ENCODE measurements at regions not wholly inside any gene's neighbourhood (a gene's known extent, or its start where the extent isn't known, plus 50 kb on each side); places are given as distances from the start of the nearest gene placed in this dataset.

DNA sequence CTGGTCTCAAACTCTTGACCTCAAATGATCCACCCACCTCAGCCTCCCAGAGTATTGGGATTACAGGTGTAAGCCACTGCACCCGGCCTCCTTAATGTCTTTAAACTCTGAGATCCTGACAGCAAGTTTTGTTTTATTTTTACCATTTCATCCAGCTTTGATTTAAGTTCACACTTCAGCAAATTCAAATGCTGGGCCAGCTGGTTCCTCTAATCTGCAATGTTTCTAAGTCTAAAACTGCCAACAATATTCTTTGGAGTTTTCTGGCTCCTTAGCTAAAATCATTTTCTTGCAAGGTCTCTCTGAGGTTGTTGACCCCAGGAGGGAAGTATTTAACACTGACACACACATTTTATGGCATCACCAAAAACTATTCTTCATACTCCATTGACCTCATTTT is 72.0 kb upstream of the COL24A1 start:
- DNase-seq: no peak

DNA sequence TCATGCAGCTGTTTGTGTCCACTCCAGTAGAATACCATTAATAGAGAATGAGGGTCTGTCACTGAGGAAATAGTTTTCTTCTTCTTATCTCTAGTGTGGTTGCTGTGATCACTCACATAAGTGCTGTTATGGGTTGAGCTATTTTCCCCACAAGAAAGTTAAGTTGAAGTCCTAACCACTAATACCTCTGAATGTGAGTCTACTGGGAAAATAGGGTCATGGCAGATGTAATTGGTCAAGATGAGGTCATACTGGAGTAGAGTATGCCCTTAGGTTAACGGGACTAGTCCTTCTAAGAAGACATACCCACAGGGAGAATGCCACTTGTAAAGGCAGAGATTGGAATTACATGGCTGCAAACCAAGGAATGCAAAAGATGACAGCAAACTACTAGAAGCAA is 70.5 kb upstream of the COL24A1 start:
- no peak for DNase-seq

DNA sequence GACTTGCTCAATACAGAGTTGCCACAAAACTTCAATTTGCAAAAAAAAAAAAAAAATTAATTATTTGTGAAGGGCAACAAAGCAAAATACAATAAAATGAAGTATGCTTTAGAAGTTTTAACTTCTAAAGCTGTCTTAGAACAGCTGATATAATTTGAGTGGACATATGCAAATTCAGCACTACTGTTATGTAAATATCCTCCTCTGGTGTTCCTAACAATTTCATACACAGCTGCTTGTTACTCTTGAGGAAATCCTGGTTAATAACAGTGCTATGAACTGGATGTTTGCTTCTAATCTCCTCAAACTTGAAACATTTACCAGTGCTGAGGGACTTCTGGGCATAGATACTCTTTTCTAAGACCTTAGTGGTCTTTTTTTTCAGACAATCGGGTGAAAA is 69.6 kb upstream of the COL24A1 start:
- DNase-seq: no peak

DNA sequence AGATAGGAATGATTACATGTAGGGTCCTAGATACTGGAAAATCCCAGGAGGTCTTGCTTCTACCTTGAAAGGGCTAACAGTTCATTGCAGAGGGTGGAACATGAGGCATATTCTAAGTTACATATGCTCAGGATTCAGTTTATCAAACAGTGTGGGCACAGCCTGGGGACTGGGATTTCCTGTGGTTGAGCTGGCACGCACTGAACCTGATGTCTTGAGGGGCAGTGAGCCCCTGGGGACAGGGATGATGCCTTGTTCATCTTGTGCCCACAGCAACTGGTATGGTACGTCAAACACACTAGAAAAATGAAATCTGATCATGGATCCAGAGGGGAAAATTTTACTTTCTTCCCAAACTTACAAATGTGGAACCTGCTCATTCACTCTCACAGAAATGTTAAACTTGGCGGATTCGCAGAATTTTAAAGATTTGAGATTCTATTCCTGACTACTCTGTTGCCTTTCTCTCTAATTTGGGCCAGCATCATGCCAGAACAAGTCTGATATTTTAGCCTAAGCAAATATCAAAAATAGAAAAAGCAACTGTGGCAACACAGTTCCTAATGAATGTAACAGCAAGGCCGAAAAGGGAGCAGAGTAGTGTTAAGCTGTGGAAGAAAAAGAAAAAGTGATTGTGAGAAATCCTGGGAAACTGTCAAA is 68.2 kb upstream of the COL24A1 start:
- DNase-seq: no peak

DNA sequence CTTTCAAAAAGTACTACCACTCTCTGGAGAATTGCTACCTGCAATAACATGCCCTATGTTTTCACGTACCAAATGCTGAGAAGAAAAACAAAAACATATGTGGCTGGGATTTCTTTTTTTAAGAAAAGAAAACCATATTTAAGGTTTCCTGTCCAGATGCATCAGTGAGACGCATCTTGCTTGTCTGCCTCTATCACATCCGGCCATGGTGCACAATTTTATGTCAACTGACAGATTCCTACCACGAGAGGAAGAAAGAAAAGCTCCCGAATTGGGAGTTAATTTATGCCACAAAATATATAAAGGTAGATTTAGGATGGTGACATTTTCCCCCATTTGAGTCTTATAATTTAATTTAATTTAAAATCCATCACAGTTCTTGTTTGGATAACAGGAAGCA is 62.3 kb upstream of the COL24A1 start:
- DNase-seq: no peak

DNA sequence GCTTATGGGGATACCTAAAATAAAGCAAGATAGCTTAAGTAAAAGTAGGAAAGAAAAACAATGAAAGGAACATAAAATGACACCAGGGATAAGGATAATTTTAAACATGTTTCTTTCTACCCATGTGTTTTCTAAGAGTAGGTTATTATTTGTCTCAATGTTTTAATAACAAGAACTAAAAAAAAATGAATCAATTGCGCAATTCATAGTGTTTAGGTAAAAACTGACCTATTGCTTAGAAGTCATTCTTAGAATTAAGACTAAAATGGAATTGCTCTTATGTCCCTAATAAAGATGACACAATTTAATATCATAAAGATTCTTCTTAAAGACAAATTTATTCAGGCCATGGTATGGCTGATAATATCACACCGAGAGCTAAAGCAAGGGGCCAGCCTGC is 58.0 kb upstream of the COL24A1 start:
- no peak for DNase-seq

DNA sequence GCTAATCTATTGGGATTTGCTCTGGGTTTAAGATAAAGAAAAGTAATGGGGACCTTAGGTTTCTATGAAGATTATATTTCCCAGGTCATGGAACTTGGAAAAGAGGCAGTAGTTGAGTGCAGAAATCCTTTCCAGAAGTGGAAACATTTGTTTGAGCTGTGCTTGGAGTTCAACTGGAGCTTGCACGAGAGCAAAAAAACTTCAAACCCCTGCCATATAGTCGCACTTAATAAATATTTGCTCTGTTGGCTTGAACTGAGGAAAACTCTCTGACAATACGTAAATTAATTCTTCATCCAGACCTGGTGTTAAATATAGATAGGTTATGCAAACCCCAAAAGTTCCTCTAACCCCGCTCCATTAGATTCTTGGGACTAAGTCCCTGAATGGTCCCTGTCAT is 52.8 kb upstream of the COL24A1 start:
- DNase-seq: no peak

DNA sequence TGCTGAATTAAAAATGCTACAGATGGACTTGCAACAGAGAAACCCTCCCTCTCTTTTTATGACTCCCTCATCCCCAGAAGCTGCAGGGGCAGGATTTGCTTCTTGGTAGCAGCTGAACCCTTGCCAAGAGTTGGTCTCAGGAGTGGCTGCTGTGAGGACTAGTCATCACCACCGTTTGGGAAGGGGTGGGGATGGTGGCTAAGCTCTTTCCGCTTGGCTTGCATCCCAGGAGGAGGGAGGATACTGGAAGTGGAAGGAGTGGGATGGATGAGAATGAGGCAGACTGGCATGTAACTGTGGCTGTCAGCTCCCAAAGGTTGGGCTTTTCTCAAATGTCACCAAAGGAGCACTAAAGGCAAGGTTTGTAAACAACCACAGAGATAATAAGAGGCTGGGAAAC is 50.8 kb upstream of the COL24A1 start:
- DNase-seq: peak in 1 of 2 experiments; percentile 0
